NAMALWA (cell line): ENCODE measurements at regions not wholly inside any gene's neighbourhood (a gene's known extent, or its start where the extent isn't known, plus 50 kb on each side); places are given as distances from the start of the nearest gene placed in this dataset.
"Not testable (repeated sequence)": the region's sequence is repeated elsewhere in the genome, so short reads cannot be mapped to it uniquely, and the experiment has no call there.

ENCODE experiments used
- DNase-seq: peaks from one replicate; pipeline ENCODE4 v3.0.0-alpha.2; 2015; ENCODE audit warnings: low spot score

DNA sequence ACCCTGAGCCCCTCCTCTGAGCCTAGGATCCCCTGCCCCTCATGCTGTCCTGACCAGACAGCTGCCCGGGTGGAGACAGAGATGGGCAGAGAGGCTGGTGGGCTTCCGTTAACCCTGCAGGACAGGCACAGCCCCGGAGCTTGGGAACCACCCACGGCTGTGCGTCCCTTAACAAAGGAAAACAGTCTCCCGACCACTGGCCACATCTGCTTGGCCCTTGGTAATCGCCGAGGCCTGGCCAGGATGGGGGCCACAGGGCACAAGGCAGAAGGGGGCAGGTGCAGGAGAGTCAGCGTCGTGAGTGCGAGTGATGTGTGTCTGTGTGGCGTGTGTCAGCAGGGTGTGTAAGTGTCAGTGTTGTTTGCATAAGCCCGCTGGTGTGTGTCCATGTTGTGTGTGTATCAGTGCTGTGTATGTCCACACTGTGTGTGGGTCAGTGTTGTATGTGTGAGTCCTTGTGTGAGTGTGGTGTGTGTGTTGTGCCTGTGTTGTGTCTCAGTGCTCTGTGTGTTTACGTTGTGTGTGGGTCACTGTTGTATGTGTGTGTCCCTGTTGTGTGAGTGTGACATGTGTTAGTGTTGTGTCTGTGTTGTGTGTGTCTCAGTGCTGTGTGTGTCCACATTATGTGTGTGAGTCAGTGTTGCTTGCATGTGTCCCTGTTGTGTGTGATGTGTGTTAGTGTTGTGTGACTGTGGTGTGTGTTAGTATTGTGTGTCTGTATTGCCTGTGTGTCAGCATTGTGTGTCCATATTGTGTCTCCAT, 369.5 kb downstream of the BRD1 start:
- DNase-seq: no peak

GRCh38 chr22:49457146-49457545, 370.5 kb downstream of the BRD1 start:
- no peak for DNase-seq

DNA sequence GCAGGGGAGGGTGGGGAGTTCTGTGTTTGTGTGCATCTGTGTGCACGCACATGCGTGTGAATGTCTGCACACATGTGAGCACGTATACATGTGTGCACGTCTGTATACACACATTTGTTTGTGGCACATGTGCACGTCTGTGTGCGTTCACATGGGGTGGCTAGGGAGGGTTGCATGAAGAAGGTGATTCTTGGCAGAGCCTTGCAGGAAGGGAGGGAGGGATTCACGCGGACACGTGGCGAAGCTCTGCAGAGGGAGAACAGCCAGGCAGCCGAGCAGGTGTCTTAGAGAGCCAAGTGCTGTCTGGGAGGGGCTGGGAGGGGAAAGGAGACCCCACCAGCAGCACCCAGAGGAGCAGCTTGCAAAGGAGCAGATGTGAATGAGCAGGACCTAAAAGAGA, 372.1 kb downstream of the BRD1 start:
- DNase-seq: no peak

GRCh38 chr22:49454726-49455125, 372.9 kb downstream of the BRD1 start:
- DNase-seq: no peak

GRCh38 chr22:49453771-49454170, 373.9 kb downstream of the BRD1 start:
- no peak for DNase-seq

- DNase-seq: not testable (repeated sequence)
Measured at GRCh38 chr22:49453019-49453418, 374.7 kb downstream of the BRD1 start.

GRCh38 chr22:49452362-49452946, 375.2 kb downstream of the BRD1 start:
- no peak for DNase-seq

DNA sequence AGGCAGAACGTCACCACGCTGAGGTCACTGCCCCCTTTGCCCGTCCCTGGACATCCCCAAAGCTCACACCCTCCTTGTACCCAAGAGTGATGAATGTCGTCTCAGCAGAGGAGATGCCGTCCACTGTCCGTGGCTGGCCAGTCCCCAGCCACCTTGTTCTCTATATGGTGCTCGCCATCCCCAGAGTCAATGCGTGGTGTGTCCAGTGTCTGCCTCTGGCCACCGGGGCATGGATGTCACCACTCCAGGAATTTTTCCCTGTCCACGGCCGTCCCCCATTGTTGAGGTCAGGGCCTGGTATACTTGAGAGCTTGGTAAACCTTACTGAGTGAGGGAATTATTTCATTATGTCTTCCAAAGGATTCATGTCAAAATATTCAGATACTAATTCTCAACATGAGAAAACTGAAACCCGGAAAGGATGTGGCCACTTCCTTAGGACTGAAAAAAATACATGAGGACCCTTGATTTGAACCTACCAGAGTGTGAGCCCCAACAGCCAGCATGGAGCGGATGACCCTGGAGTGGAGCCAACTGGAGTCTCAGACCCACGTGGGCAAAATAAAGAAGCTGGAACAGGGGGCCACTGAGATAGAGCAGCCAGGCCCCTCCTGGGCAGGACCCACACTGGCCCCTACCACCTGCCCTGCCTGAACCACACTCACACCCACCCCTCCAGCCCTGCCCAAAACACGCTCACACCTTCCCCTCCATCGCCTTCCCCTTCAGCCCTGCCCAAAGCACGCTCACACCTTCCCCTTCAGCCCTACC, 376.4 kb downstream of the BRD1 start:
- DNase-seq: no peak

DNA sequence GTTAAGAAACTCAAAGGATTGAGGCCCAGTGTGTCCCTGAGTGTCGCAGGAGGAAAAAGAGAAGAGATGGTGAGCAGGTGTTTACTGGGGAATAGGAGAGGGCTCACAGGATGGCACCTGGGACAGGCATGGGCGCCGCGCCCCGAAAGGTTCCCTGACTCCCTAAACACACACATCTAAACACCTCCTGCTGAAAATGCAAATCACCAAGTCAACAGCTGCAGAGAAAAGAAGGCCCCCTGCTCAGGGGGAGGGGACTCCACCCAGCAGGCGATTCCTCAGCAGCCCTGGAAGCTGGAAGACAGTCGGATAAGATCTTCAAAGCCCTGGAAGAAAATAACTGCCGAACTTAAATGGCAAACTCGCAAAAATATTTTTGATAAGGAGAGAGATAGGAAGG, 377.2 kb downstream of the BRD1 start:
- DNase-seq: no peak

DNA sequence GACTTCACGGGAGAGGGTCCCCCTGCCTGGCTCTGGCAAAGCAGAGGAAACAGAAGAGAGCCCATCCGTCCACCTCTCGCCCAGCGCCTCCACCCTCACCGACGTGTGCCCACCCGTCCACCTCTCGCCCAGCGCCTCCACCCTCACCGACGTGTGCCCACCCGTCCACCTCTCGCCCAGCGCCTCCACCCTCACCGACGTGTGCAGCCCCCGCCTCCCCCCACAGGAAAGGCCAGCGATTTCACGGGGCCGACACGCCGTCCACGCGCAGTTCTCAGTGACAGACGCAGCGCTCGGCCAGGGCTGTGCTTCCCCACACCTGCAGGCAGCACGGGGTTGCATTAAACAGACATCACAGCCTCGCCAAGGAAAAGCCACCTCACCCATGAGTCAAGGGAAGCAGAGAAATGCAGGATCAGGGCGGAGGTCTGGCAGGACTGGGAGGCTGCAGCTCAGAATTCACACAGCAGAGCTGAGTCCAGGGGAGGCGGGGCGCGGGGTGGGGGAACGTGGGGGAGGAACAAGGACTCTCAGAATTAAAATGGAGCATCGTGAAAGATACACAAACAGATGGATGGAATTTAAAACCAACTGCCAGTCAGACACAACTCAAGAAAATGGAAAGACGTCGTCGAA, 377.7 kb downstream of the BRD1 start:
- DNase-seq: no peak

GRCh38 chr22:49449377-49449776, 378.3 kb downstream of the BRD1 start:
- no peak for DNase-seq

DNA sequence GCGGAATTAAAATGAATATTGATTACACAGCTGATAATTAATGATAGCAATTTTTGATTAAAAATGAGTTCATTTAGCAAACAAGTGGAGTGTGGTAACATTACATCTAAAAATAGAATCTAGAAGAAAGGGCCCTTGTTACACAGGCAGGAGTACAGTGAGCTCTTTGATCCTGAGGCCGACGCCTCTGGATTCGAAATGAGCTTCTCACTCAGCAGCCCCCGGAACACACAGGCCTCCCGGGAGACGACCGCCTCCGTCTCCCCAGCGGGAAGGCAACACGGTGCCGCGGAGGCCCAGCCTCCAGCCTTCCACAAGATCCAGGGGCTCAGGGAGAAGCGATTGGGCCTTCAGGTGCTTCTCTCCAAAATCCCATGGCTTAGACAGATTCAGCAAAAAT, 379.1 kb downstream of the BRD1 start:
- DNase-seq: no peak

GRCh38 chr22:49447837-49448236, 379.8 kb downstream of the BRD1 start:
- no peak for DNase-seq

DNA sequence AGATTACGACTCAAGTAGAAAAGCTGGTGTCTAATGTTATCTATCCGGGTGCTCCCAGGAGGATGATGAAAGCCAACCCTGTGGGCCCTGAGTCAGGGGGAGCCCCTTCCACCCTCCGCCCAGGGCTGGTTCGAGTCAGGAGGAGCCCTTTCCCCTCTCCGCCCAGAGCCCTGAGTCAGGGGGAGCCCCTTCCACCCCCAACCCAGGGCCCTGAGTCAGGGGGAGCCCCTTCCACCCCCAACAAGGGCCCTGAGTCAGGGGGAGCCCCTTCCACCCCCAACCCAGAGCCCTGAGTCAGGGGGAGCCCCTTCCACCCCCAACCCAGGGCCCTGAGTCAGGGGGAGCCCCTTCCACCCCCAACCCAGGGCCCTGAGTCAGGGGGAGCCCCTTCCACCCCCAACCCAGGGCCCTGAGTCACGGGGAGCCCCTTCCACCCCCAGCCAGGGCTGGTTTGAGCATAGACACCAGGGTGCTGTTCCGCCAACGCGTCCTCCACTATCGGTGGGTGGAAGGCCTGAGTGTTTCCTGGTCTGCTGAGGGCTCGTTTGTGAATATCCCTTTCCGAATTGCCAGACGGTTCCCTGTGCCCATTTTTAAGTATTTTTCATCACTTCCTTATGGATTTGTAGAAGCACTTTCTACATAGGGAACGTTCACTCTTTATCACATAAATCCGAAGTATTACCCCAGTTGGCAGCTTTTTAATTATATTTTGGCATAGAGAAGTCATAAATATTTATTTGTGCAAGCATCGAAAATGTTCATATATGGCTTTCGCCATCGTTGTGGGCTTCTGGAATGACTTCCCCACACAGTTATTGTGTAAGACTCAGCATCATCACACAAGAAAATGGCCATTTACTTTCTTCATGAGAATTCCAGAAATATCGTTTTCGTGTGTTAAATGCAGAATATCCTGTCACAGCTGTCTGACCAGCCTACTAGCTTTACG, 380.6 kb downstream of the BRD1 start:
- no peak for DNase-seq

DNA sequence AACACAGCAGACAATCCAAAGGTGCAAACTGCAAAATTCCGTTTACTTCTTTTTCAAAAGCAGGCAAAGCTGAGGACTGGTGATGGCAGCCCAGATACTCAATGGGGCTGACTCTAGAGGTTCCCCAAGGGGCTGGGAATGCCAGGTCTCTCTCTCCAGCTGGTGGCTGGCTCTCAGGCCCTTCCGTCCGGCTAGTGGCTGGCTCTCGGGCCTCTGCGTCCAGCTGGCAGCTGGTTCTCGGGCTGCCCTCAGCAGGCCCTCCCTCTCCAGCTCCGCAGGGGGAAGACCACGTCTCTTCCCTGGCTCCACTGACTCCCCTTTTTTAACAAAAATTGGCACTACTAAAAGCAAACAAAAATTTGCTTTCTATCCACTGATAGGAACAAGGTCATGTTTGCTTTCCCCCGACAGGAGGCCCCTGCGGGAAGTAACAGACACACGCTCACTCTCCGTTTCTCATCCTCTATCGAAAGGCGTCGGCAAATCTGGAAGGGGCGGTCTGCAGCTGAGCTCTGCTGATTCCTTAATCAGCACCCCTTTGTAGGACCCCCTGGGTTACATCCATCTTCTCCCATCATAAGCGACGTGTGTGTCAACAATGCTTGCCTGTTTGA, 381.4 kb downstream of the BRD1 start:
- DNase-seq: no peak

- no peak for DNase-seq
Measured at GRCh38 chr22:49444781-49445180, 382.9 kb downstream of the BRD1 start.

GRCh38 chr22:49440931-49441330, 386.7 kb downstream of the BRD1 start:
- DNase-seq: no peak

DNA sequence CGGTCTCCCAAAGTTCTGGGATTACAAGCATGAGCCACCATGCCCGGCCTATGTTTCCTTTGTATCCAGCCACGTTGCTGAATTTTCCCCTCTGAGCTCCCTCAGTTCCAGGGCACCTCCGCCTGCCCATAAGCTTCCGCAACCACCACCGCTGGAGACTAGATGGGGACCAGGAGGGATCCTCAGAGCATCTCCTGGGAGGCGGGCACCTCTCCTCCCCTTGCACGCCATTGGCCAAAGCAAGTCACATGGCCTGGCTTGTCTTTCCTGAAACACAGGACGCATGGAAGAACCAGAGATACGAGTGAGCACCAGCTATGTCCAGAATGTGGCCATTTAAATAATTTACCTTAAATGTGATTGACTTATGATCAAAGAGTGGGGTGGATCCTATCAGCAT, 388.3 kb downstream of the BRD1 start:
- no peak for DNase-seq

GRCh38 chr22:49437956-49438355, 389.7 kb downstream of the BRD1 start:
- no peak for DNase-seq

- no peak for DNase-seq
Measured at GRCh38 chr22:49437356-49437755, 390.3 kb downstream of the BRD1 start.

DNA sequence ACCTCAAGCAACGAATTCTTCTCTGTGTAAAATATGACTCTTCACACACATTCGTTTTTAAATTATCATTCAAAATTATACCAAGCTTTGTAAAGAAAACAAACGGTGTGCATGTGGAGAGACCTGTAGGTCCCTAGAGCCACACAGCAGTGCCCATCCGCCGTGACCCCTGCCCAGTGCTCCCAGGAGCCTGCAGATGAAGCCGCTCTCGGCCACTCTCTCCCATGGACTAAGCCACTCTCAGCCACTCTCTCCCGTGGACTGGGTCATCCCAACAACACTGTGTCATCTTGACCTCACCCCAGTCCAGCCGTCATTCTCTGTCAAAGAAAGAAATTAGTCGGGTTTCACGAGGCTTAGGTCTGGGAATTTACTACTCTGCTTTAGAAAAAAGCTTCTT, 391.6 kb downstream of the BRD1 start:
- no peak for DNase-seq
